B cell (primary cell): ENCODE measurements at regions not wholly inside any gene's neighbourhood (a gene's known extent, or its start where the extent isn't known, plus 50 kb on each side); places are given as distances from the start of the nearest gene placed in this dataset.

Experiments
- ATAC-seq: fragments of 200-7000 bp; cut with Tn5 transposase; one replicate; pipeline ENCODE4 v1.10.0; 2021; ENCODE audit warnings: low read depth, mild to moderate bottlenecking, moderate number of reproducible peaks, moderate library complexity
- CTCF ChIA-PET: fragments of 350-600 bp; sonication (Branson Sonifier 250); formaldehyde crosslinking; loops from one replicate; lab custom pipeline; 2021; ENCODE audit warnings: antibody characterized with exemption, inconsistent platforms; lab: Charles Lee
- POLR2A ChIA-PET: fragments of 350-600 bp; sonication (Branson Sonifier 250); formaldehyde crosslinking; loops from one replicate; lab custom pipeline; 2021; ENCODE audit warnings: antibody characterized with exemption; lab: Charles Lee
- DNase-seq: peaks from one replicate; pipeline ENCODE4 v3.0.0; 2013
- H2AFZ ChIP-seq: 2 replicates; pipeline ENCODE4 v1.6.1; 2012; ENCODE audit warnings: mild to moderate bottlenecking, low read depth, low read length; ENCODE audit not compliant: insufficient read depth, poor library complexity, severe bottlenecking
- H3K27ac ChIP-seq, 2 donors: 1 replicate in 1 of 2; 2 replicates in 1 of 2; pipeline ENCODE4 v1.5.1; 2012 to 2013; ENCODE audit warnings: low read length in 2 of 2, mild to moderate bottlenecking in 2 of 2, moderate library complexity in 1 of 2
- H3K27me3 ChIP-seq, 4 experiments: fragments of 200-600 bp in 1 of 4; sonication (generic) in 1 of 4; replicated peaks in 1 of 4; 1 replicate in 2 of 4; 2 replicates in 2 of 4; pipeline versions ENCODE4 v1.6.1 to v1.7.0; 2013 to 2016; ENCODE audit warnings: low read length in 3 of 4, mild to moderate bottlenecking in 2 of 4, mixed read lengths in 1 of 4, moderate library complexity in 1 of 4; ENCODE audit not compliant: insufficient read depth in 4 of 4, control insufficient read depth in 3 of 4; ENCODE audit errors: control extremely low read depth in 1 of 4
- H3K36me3 ChIP-seq, 2 experiments: replicated peaks in 1 of 2; 1 replicate in 1 of 2; 2 replicates in 1 of 2; pipeline versions ENCODE4 v1.6.1 to v1.7.1; 2013; ENCODE audit warnings: low read length in 1 of 2; ENCODE audit not compliant: insufficient read depth in 2 of 2, control insufficient read depth in 1 of 2; ENCODE audit errors: control extremely low read depth in 1 of 2, extremely low read depth in 1 of 2
- H3K4me1 ChIP-seq, 2 donors: fragments of 200-600 bp in 1 of 2; sonication (generic) in 1 of 2; 1 replicate in 1 of 2; 2 replicates in 1 of 2; pipeline versions ENCODE4 v1.5.1 to v1.6.1; 2013 to 2017; ENCODE audit warnings: low read length in 2 of 2; ENCODE audit not compliant: control insufficient read depth in 2 of 2, insufficient read depth in 2 of 2
- H3K4me2 ChIP-seq: replicated peaks from 2 replicates; pipeline ENCODE3; 2012; ENCODE audit warnings: mild to moderate bottlenecking, low read depth, low read length; ENCODE audit not compliant: poor library complexity, severe bottlenecking
- H3K4me3 ChIP-seq, 5 experiments: fragments of 200-600 bp in 1 of 5; sonication (generic) in 1 of 5; 1 replicate in 3 of 5; 2 replicates in 2 of 5; pipeline versions ENCODE4 v1.5.1 to v1.7.0; 2011 to 2016; ENCODE audit warnings: low read length in 4 of 5, mild to moderate bottlenecking in 4 of 5, low read depth in 2 of 5, control low read depth in 1 of 5, moderate library complexity in 1 of 5; ENCODE audit not compliant: insufficient read depth in 1 of 5; ENCODE audit errors: control extremely low read depth in 1 of 5, extremely low read depth in 1 of 5
- H3K79me2 ChIP-seq: fragments of 200-600 bp; sonication (generic); one replicate; pipeline ENCODE4 v1.6.0; 2016; ENCODE audit warnings: low read length; ENCODE audit not compliant: control insufficient read depth, insufficient read depth
- H3K9ac ChIP-seq: fragments of 200-600 bp; sonication (generic); 2 replicates; pipeline ENCODE4 v1.6.1; 2017; ENCODE audit warnings: mild to moderate bottlenecking, low read length, moderate library complexity
- H3K9me3 ChIP-seq, 3 donors: one replicate each; pipeline versions ENCODE4 v1.6.1 to v1.7.1; 2013; ENCODE audit warnings: low read length in 2 of 3; ENCODE audit not compliant: control insufficient read depth in 2 of 3, insufficient read depth in 1 of 3; ENCODE audit errors: control extremely low read depth in 1 of 3
- H4K20me1 ChIP-seq: 2 replicates; pipeline ENCODE4 v1.6.0; 2012; ENCODE audit warnings: mild to moderate bottlenecking, low read length; ENCODE audit not compliant: insufficient read depth, control insufficient read depth, poor library complexity, severe bottlenecking
- H3K27ac Mint-ChIP-seq: one replicate; pipeline ENCODE4 v1.8.0; 2021; ENCODE audit warnings: mixed read lengths
- H3K27me3 Mint-ChIP-seq: one replicate; pipeline ENCODE4 v1.8.0; 2021; ENCODE audit warnings: mixed read lengths
- H3K4me1 Mint-ChIP-seq: one replicate; pipeline ENCODE4 v1.8.0; 2021; ENCODE audit warnings: mixed read lengths
- H3K4me3 Mint-ChIP-seq: one replicate; pipeline ENCODE4 v1.8.0; 2021; ENCODE audit warnings: mixed read lengths
- H3K9me3 Mint-ChIP-seq: one replicate; pipeline ENCODE4 v1.8.0; 2022; ENCODE audit warnings: mixed read lengths; ENCODE audit not compliant: insufficient read depth
- EZH2 ChIP-seq: IDR thresholded peaks from 2 replicates; pipeline ENCODE4 v1.6.1; 2012; ENCODE audit warnings: borderline replicate concordance, low read depth, mild to moderate bottlenecking, moderate library complexity, low read length; ENCODE audit not compliant: insufficient read depth, poor library complexity, severe bottlenecking
- WGBS: methylation state at CpG from one replicate; pipeline ENCODE4 v1.1.5; 2013; ENCODE audit warnings: missing lambda C conversion rate; ENCODE audit not compliant: insufficient coverage; 5-methylcytosine and 5-hydroxymethylcytosine counted together
- intact Hi-C: fragments of 100-400 bp; cut with micrococcal nuclease; formaldehyde crosslinking; loops from one replicate; pipeline ENCODE4 v1.10.0; 2022
- TF ChIP-seq, protein P1 (sequence below): fragments of 200-600 bp; IDR thresholded peaks from one replicate; pipeline ENCODE4 v1.8.0; 2022; ENCODE audit warnings: antibody characterized with exemption, mild to moderate bottlenecking

GRCh38 chr2:22486343-22486742 lies 898.6 kb upstream of the KLHL29 start:
- Mint-ChIP-seq H3K27me3 (no peaks in the 10 kb centered on the region), H3K9me3 (no peaks in the 10 kb centered on the region), H3K27ac (no peak overlapping the region), H3K4me3 (no peak overlapping the region), H3K4me1 (no peaks in the 10 kb centered on the region)
- no peak overlapping the region for H3K4me2 ChIP-seq
- H3K79me2 ChIP-seq = no peaks in the 10 kb centered on the region
- intact Hi-C loops = no loop called here
- no peak for ATAC-seq
- no peaks in the 10 kb centered on the region for H3K36me3 ChIP-seq
- H3K4me1 ChIP-seq = no peaks in the 10 kb centered on the region
- WGBS = 78% methylated on average over 3 of the region's 4 CpGs
- no peaks in the 10 kb centered on the region for H3K27me3 ChIP-seq
- TF ChIP-seq, protein P1, sequence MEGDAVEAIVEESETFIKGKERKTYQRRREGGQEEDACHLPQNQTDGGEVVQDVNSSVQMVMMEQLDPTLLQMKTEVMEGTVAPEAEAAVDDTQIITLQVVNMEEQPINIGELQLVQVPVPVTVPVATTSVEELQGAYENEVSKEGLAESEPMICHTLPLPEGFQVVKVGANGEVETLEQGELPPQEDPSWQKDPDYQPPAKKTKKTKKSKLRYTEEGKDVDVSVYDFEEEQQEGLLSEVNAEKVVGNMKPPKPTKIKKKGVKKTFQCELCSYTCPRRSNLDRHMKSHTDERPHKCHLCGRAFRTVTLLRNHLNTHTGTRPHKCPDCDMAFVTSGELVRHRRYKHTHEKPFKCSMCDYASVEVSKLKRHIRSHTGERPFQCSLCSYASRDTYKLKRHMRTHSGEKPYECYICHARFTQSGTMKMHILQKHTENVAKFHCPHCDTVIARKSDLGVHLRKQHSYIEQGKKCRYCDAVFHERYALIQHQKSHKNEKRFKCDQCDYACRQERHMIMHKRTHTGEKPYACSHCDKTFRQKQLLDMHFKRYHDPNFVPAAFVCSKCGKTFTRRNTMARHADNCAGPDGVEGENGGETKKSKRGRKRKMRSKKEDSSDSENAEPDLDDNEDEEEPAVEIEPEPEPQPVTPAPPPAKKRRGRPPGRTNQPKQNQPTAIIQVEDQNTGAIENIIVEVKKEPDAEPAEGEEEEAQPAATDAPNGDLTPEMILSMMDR = no peak
- TF ChIP-seq EZH2 = no peak
- H3K9ac ChIP-seq = no peak overlapping the region
- no peak for DNase-seq
- no peaks in the 10 kb centered on the region for H3K9me3 ChIP-seq
- POLR2A ChIA-PET = no interaction called here
- CTCF ChIA-PET = no interaction called here
- H4K20me1 ChIP-seq = no peaks in the 10 kb centered on the region
- no peak overlapping the region for H2AFZ ChIP-seq
- no peak overlapping the region for H3K27ac ChIP-seq
- no peak overlapping the region for H3K4me3 ChIP-seq

DNA sequence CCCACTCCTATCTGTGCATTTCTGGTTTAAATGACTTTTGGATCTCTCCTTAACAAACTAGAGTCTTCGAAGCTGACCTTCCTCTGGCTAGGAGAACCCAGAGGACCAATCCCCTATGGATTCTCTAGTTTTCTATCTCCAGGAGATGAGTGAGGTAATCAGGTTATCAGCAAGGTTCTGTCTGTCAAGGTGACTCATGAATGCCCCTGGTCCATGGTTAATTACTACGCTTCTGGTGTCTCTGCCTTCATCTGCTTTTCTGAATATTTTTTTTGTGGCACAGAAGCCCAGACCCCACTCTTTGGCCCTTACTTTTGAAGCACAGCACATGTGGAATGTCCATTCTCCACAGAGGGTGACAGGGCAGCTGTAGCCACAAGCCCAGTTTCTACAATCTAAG lies 897.9 kb upstream of the KLHL29 start:
- Histone ChIP-seq H2AFZ (no peak overlapping the region), H3K4me3 (no peak overlapping the region), H3K9ac (no peak overlapping the region), H4K20me1 (no peaks in the 10 kb centered on the region), H3K79me2 (no peaks in the 10 kb centered on the region), H3K4me1 (no peaks in the 10 kb centered on the region), H3K4me2 (no peak overlapping the region), H3K27me3 (no peaks in the 10 kb centered on the region), H3K27ac (no peak overlapping the region), H3K9me3 (no peaks in the 10 kb centered on the region), H3K36me3 (no peaks in the 10 kb centered on the region)
- Mint-ChIP-seq H3K9me3 (no peaks in the 10 kb centered on the region), H3K27ac (no peak overlapping the region), H3K4me3 (no peak overlapping the region), H3K27me3 (no peaks in the 10 kb centered on the region), H3K4me1 (no peaks in the 10 kb centered on the region)
- intact Hi-C loops = no loop called here
- DNase-seq (no peak), ATAC-seq (no peak)
- POLR2A ChIA-PET = no interaction called here
- TF ChIP-seq, protein P1 = no peak
- TF ChIP-seq EZH2 = no peak
- CTCF ChIA-PET = no interaction called here
- WGBS = 89% methylated on average over 1 of the region's 2 CpGs
